ENCODE measurements at regions not wholly inside any gene's neighbourhood (a gene's known extent, or its start where the extent isn't known, plus 50 kb on each side); places are given as distances from the start of the nearest gene placed in this dataset.
"Not testable (repeated sequence)": the region's sequence is repeated elsewhere in the genome, so short reads cannot be mapped to it uniquely, and the experiment has no call there.

GRCh38 chr6:103715269-103715668, 1144.5 kb downstream of the HACE1 start (continued):
- TF ChIP-seq CTCF (IDR thresholded peaks at IDR 0.05; ENCODE audit: control extremely low read depth in 1 of 3, insufficient read depth in 1 of 3, low read depth in 1 of 3, low read length in 3 of 3) (no peak), NANOG (IDR thresholded peaks at IDR 0.05; ENCODE audit: insufficient read depth, low read depth, low read length, poor library complexity, severe bottlenecking) (no peak), KDM1A (IDR thresholded peaks at IDR 0.05; ENCODE audit: borderline replicate concordance, low read length) (no peak), CTBP2 (IDR thresholded peaks at IDR 0.05; ENCODE audit: borderline replicate concordance, insufficient read depth, insufficient read length, low read length) (no peak), CHD2 (IDR thresholded peaks at IDR 0.05; ENCODE audit: low read length) (no peak), HDAC2 (IDR thresholded peaks at IDR 0.05; ENCODE audit: borderline replicate concordance in 1 of 2, low read depth in 2 of 2, low read length in 2 of 2) (no peak), CHD1 (IDR thresholded peaks at IDR 0.05; ENCODE audit: low read depth, low read length) (no peak)

- H4K20me1 ChIP-seq (replicated peaks in 1 of 2; ENCODE audit: control insufficient read depth in 1 of 2, insufficient read depth in 2 of 2, low read length in 2 of 2); H3K18ac ChIP-seq (ENCODE audit: extremely low read depth, low read length); H2BK15ac ChIP-seq (ENCODE audit: low read length); H2AFZ ChIP-seq (ENCODE audit: low read length); H4K8ac ChIP-seq (ENCODE audit: extremely low read depth, insufficient read depth, low read length); H3K79me2 ChIP-seq (ENCODE audit: control insufficient read depth in 1 of 2, insufficient read depth in 2 of 2, low read length in 2 of 2); H2BK20ac ChIP-seq (ENCODE audit: low read length); H4K91ac ChIP-seq (replicated peaks; ENCODE audit: insufficient read length, low read length); H3K4ac ChIP-seq (replicated peaks; ENCODE audit: insufficient read length, low read depth, low read length); H3K9ac ChIP-seq (replicated peaks in 1 of 4; ENCODE audit: extremely low read depth in 1 of 4, low read depth in 3 of 4, low read length in 3 of 4); H4K5ac ChIP-seq (ENCODE audit: insufficient read length, low read depth, low read length); H3K14ac ChIP-seq (ENCODE audit: insufficient read length); CTCF ChIA-PET (ENCODE audit: partially characterized antibody); POLR2A ChIA-PET (ENCODE audit: partially characterized antibody); H3K36me3 ChIP-seq (ENCODE audit: control insufficient read depth in 2 of 4, insufficient read depth in 4 of 4, low read length in 3 of 4); H3K4me3 ChIP-seq (ENCODE audit: extremely low read depth in 1 of 4, insufficient read depth in 2 of 4, low read depth in 3 of 4, low read length in 4 of 4); H3K23me2 ChIP-seq (ENCODE audit: low read depth, low read length); H3K23ac ChIP-seq (ENCODE audit: insufficient read length); H2BK120ac ChIP-seq (replicated peaks; ENCODE audit: low read depth, low read length); H2BK5ac ChIP-seq (ENCODE audit: low read depth, low read length); FAIRE-seq; H2AK5ac ChIP-seq (ENCODE audit: low read depth, low read length); DNase-seq (ENCODE audit: low read depth in 1 of 2, low spot score in 2 of 2); H3K27ac ChIP-seq (ENCODE audit: low read depth, low read length); H3K56ac ChIP-seq (replicated peaks; ENCODE audit: insufficient read length, low read depth, low read length); H3K4me1 ChIP-seq (replicated peaks in 1 of 4; ENCODE audit: control insufficient read depth in 3 of 4, insufficient read depth in 4 of 4, low read length in 3 of 4); H3K27me3 ChIP-seq (replicated peaks in 1 of 4; ENCODE audit: control insufficient read depth in 3 of 4, extremely low read depth in 1 of 4, insufficient read depth in 3 of 4, low read length in 3 of 4); H3K9me3 ChIP-seq (ENCODE audit: insufficient read depth in 2 of 2, low read depth in 1 of 2, low read length in 1 of 2); H3K4me2 ChIP-seq (ENCODE audit: insufficient read depth in 1 of 2, low read depth in 2 of 2, low read length in 2 of 2); H2BK12ac ChIP-seq (ENCODE audit: low read depth, low read length); H3K79me1 ChIP-seq (ENCODE audit: low read depth, low read length): not testable (repeated sequence)
- 70% methylated on average over 4 of the region's 15 CpGs; no CpG with 5 or more reads in 1 of the 2 experiments for WGBS, 2 experiments (ENCODE audit: extremely low coverage in 1 of 2, insufficient coverage in 1 of 2, insufficient read length in 1 of 2, insufficient replicate concordance in 2 of 2, low coverage in 1 of 2, low lambda C conversion rate in 2 of 2, missing lambda C conversion rate in 1 of 2)
Observed at GRCh38 chr6:103709236-103709635, 1150.5 kb downstream of the HACE1 start.

Data from H1 (cell line).